ENCODE measurements at regions not wholly inside any gene's neighbourhood (a gene's known extent, or its start where the extent isn't known, plus 50 kb on each side); places are given as distances from the start of the nearest gene placed in this dataset.

GRCh38 chr3:84755860-84756259 is 202.9 kb upstream of the CADM2 start:
- no peak for TF ChIP-seq HDAC6 (IDR thresholded peaks at IDR 0.05; ENCODE audit: low read depth, low read length)
- no peak for TF ChIP-seq RCOR1 (IDR thresholded peaks at IDR 0.05; ENCODE audit: borderline replicate concordance in 1 of 2, low read depth in 2 of 2, low read length in 2 of 2)
- TF ChIP-seq NR4A1 (CRISPR knock-in tag; IDR thresholded peaks at IDR 0.05), result no peak
- TF ChIP-seq NR4A1 (tag; IDR thresholded peaks at IDR 0.05), result no peak
- no peak for TF ChIP-seq ASH1L (IDR thresholded peaks at IDR 0.05; ENCODE audit: borderline replicate concordance, low read depth, partially characterized antibody)
